Memory B cell (primary cell): ENCODE measurements at regions not wholly inside any gene's neighbourhood (a gene's known extent, or its start where the extent isn't known, plus 50 kb on each side); places are given as distances from the start of the nearest gene placed in this dataset.

Experiments used
- ATAC-seq: fragments of 150-1000 bp; cut with Tn5 transposase; 2 replicates; pipeline ENCODE4 v1.10.0; 2021; ENCODE audit warnings: low read depth, mild to moderate bottlenecking, moderate library complexity
- DNase-seq, 2 donors: peaks; one replicate each; pipeline ENCODE4 v3.0.0; 2022; ENCODE audit warnings: low spot score in 2 of 2
- H3K27ac Mint-ChIP-seq: one replicate; pipeline ENCODE4 v1.8.0; 2022; ENCODE audit warnings: mild to moderate bottlenecking, moderate library complexity, mixed read lengths
- H3K27me3 Mint-ChIP-seq: one replicate; pipeline ENCODE4 v1.8.0; 2022; ENCODE audit warnings: mixed read lengths
- H3K36me3 Mint-ChIP-seq: one replicate; pipeline ENCODE4 v1.8.0; 2022; ENCODE audit warnings: mild to moderate bottlenecking, mixed read lengths
- H3K4me1 Mint-ChIP-seq: one replicate; pipeline ENCODE4 v1.8.0; 2022; ENCODE audit warnings: mixed read lengths
- H3K4me3 Mint-ChIP-seq: one replicate; pipeline ENCODE4 v1.8.0; 2022; ENCODE audit warnings: mild to moderate bottlenecking, moderate library complexity, mixed read lengths
- H3K9me3 Mint-ChIP-seq: one replicate; pipeline ENCODE4 v1.8.0; 2022; ENCODE audit warnings: mixed read lengths

GRCh38 chr12:93319523-93320050, 58.1 kb upstream of the NUDT4 start:
- H3K27ac Mint-ChIP-seq: no peak overlapping the region
- no peak overlapping the region for H3K4me3 Mint-ChIP-seq
- ATAC-seq (no peak), DNase-seq (no peak)
- H3K4me1 Mint-ChIP-seq: peaks cover 7% of the 10 kb centered on the region
- H3K27me3 Mint-ChIP-seq: no peaks in the 10 kb centered on the region
- H3K36me3 Mint-ChIP-seq: no peaks in the 10 kb centered on the region
- H3K9me3 Mint-ChIP-seq: no peaks in the 10 kb centered on the region

- Mint-ChIP-seq H3K4me3 (no peak overlapping the region), H3K27ac (no peak overlapping the region), H3K4me1 (peaks cover 6% of the 10 kb centered on the region), H3K27me3 (no peaks in the 10 kb centered on the region), H3K36me3 (no peaks in the 10 kb centered on the region), H3K9me3 (no peaks in the 10 kb centered on the region)
- ATAC-seq (no peak), DNase-seq (no peak)
Measured at GRCh38 chr12:93322784-93323183, 54.9 kb upstream of the NUDT4 start.

GRCh38 chr12:93323625-93324329, 53.9 kb upstream of the NUDT4 start:
- H3K27ac Mint-ChIP-seq: no peak overlapping the region
- H3K9me3 Mint-ChIP-seq: no peaks in the 10 kb centered on the region
- peaks cover 6% of the 10 kb centered on the region for H3K4me1 Mint-ChIP-seq
- H3K4me3 Mint-ChIP-seq: no peak overlapping the region
- no peaks in the 10 kb centered on the region for H3K27me3 Mint-ChIP-seq
- no peak for ATAC-seq
- DNase-seq: no peak
- H3K36me3 Mint-ChIP-seq: no peaks in the 10 kb centered on the region

GRCh38 chr12:93325855-93326254, 51.9 kb upstream of the NUDT4 start:
- no peaks in the 10 kb centered on the region for H3K36me3 Mint-ChIP-seq
- H3K27ac Mint-ChIP-seq: no peak overlapping the region
- no peak for DNase-seq
- peaks cover 1% of the 10 kb centered on the region for H3K27me3 Mint-ChIP-seq
- H3K4me3 Mint-ChIP-seq: no peak overlapping the region
- H3K9me3 Mint-ChIP-seq: no peaks in the 10 kb centered on the region
- peaks cover 6% of the 10 kb centered on the region for H3K4me1 Mint-ChIP-seq
- ATAC-seq: no peak
